ENCODE measurements at regions not wholly inside any gene's neighbourhood (a gene's known extent, or its start where the extent isn't known, plus 50 kb on each side); places are given as distances from the start of the nearest gene placed in this dataset.

GRCh38 chr10:52451817-52452216 lies 137.7 kb downstream of the DKK1 start:
- no peak overlapping the region for H3K4me3 ChIP-seq (ENCODE audit: low read depth, low read length)
- H3K27ac ChIP-seq (ENCODE audit: low read depth) = no peak overlapping the region
- no peaks in the 10 kb centered on the region for H3K36me3 ChIP-seq (ENCODE audit: insufficient read depth)
- no peaks in the 10 kb centered on the region for H3K4me1 ChIP-seq (ENCODE audit: insufficient read depth)
- DNase-seq (ENCODE audit: extremely low spot score) = no peak

GRCh38 chr10:52452600-52453493 lies 138.8 kb downstream of the DKK1 start:
- H3K27ac ChIP-seq (ENCODE audit: low read depth) = no peak overlapping the region
- WGBS = 63% methylated on average over 12 of the region's 12 CpGs
- no peak overlapping the region for H3K4me3 ChIP-seq (ENCODE audit: low read depth, low read length)
- H3K36me3 ChIP-seq (ENCODE audit: insufficient read depth) = no peaks in the 10 kb centered on the region
- no peak for DNase-seq (ENCODE audit: extremely low spot score)
- H3K4me1 ChIP-seq (ENCODE audit: insufficient read depth) = no peaks in the 10 kb centered on the region

- DNase-seq (ENCODE audit: extremely low spot score) = no peak
- Histone ChIP-seq H3K36me3 (ENCODE audit: insufficient read depth) (no peaks in the 10 kb centered on the region), H3K27ac (ENCODE audit: low read depth) (no peak overlapping the region), H3K4me3 (ENCODE audit: low read depth, low read length) (no peak overlapping the region), H3K4me1 (ENCODE audit: insufficient read depth) (no peaks in the 10 kb centered on the region)
- WGBS = 97% methylated on average over 1 of the region's 1 CpG
These were observed 139.4 kb downstream of the DKK1 start for GRCh38 chr10:52453501-52453900.

GRCh38 chr10:52454491-52454890 lies 140.4 kb downstream of the DKK1 start:
- WGBS = 68% methylated on average over 3 of the region's 3 CpGs
- DNase-seq (ENCODE audit: extremely low spot score) = no peak
- H3K36me3 ChIP-seq (ENCODE audit: insufficient read depth) = no peaks in the 10 kb centered on the region
- no peak overlapping the region for H3K4me3 ChIP-seq (ENCODE audit: low read depth, low read length)
- no peaks in the 10 kb centered on the region for H3K4me1 ChIP-seq (ENCODE audit: insufficient read depth)
- no peak overlapping the region for H3K27ac ChIP-seq (ENCODE audit: low read depth)

GRCh38 chr10:52455098-52455497 lies 141.0 kb downstream of the DKK1 start:
- Histone ChIP-seq H3K36me3 (ENCODE audit: insufficient read depth) (no peaks in the 10 kb centered on the region), H3K27ac (ENCODE audit: low read depth) (no peak overlapping the region), H3K4me1 (ENCODE audit: insufficient read depth) (no peaks in the 10 kb centered on the region), H3K4me3 (ENCODE audit: low read depth, low read length) (no peak overlapping the region)
- 66% methylated on average over 3 of the region's 3 CpGs for WGBS
- no peak for DNase-seq (ENCODE audit: extremely low spot score)

GRCh38 chr10:52459097-52459496 lies 145.0 kb downstream of the DKK1 start:
- Histone ChIP-seq H3K4me1 (ENCODE audit: insufficient read depth) (no peaks in the 10 kb centered on the region), H3K27ac (ENCODE audit: low read depth) (no peak overlapping the region), H3K36me3 (ENCODE audit: insufficient read depth) (no peaks in the 10 kb centered on the region), H3K4me3 (ENCODE audit: low read depth, low read length) (no peak overlapping the region)
- no peak for DNase-seq (ENCODE audit: extremely low spot score)

GRCh38 chr10:52463826-52464225 lies 149.7 kb downstream of the DKK1 start:
- DNase-seq (ENCODE audit: extremely low spot score) = no peak
- Histone ChIP-seq H3K27ac (ENCODE audit: low read depth) (no peak overlapping the region), H3K4me3 (ENCODE audit: low read depth, low read length) (no peak overlapping the region), H3K4me1 (ENCODE audit: insufficient read depth) (no peaks in the 10 kb centered on the region), H3K36me3 (ENCODE audit: insufficient read depth) (no peaks in the 10 kb centered on the region)
- 54% methylated on average over 1 of the region's 1 CpG for WGBS

GRCh38 chr10:52464368-52465124 lies 150.5 kb downstream of the DKK1 start:
- DNase-seq (ENCODE audit: extremely low spot score) = no peak
- 90% methylated on average over 9 of the region's 9 CpGs for WGBS
- no peak overlapping the region for H3K27ac ChIP-seq (ENCODE audit: low read depth)
- no peaks in the 10 kb centered on the region for H3K4me1 ChIP-seq (ENCODE audit: insufficient read depth)
- no peaks in the 10 kb centered on the region for H3K36me3 ChIP-seq (ENCODE audit: insufficient read depth)
- no peak overlapping the region for H3K4me3 ChIP-seq (ENCODE audit: low read depth, low read length)

- H3K4me3 ChIP-seq (ENCODE audit: low read depth, low read length) = no peak overlapping the region
- DNase-seq (ENCODE audit: extremely low spot score) = no peak
- H3K27ac ChIP-seq (ENCODE audit: low read depth) = no peak overlapping the region
- 62% methylated on average over 3 of the region's 3 CpGs for WGBS
- H3K4me1 ChIP-seq (ENCODE audit: insufficient read depth) = no peaks in the 10 kb centered on the region
- H3K36me3 ChIP-seq (ENCODE audit: insufficient read depth) = no peaks in the 10 kb centered on the region
These were observed 151.1 kb downstream of the DKK1 start for GRCh38 chr10:52465202-52465601.

GRCh38 chr10:52466464-52466863 lies 152.4 kb downstream of the DKK1 start:
- Histone ChIP-seq H3K4me3 (ENCODE audit: low read depth, low read length) (no peak overlapping the region), H3K36me3 (ENCODE audit: insufficient read depth) (no peaks in the 10 kb centered on the region), H3K4me1 (ENCODE audit: insufficient read depth) (no peaks in the 10 kb centered on the region), H3K27ac (ENCODE audit: low read depth) (no peak overlapping the region)
- WGBS = 58% methylated on average over 5 of the region's 5 CpGs
- no peak for DNase-seq (ENCODE audit: extremely low spot score)

- no peak for DNase-seq (ENCODE audit: extremely low spot score)
- 88% methylated on average over 1 of the region's 1 CpG for whole genome bisulfite sequencing
- no peaks in the 10 kb centered on the region for H3K4me1 ChIP-seq (ENCODE audit: insufficient read depth)
- H3K36me3 ChIP-seq (ENCODE audit: insufficient read depth) = no peaks in the 10 kb centered on the region
- H3K4me3 ChIP-seq (ENCODE audit: low read depth, low read length) = no peak overlapping the region
- H3K27ac ChIP-seq (ENCODE audit: low read depth) = no peak overlapping the region
These were observed 156.1 kb downstream of the DKK1 start for GRCh38 chr10:52469970-52470705.

- H3K36me3 ChIP-seq (ENCODE audit: insufficient read depth) = no peaks in the 10 kb centered on the region
- H3K27ac ChIP-seq (ENCODE audit: low read depth) = no peak overlapping the region
- DNase-seq (ENCODE audit: extremely low spot score) = no peak
- H3K4me1 ChIP-seq (ENCODE audit: insufficient read depth) = no peaks in the 10 kb centered on the region
- 82% methylated on average over 5 of the region's 5 CpGs for WGBS
- no peak overlapping the region for H3K4me3 ChIP-seq (ENCODE audit: low read depth, low read length)
These were observed 158.5 kb downstream of the DKK1 start for GRCh38 chr10:52472406-52473146.

- Histone ChIP-seq H3K4me3 (ENCODE audit: low read depth, low read length) (no peak overlapping the region), H3K4me1 (ENCODE audit: insufficient read depth) (no peaks in the 10 kb centered on the region), H3K36me3 (ENCODE audit: insufficient read depth) (no peaks in the 10 kb centered on the region), H3K27ac (ENCODE audit: low read depth) (no peak overlapping the region)
- no peak for DNase-seq (ENCODE audit: extremely low spot score)
- 89% methylated on average over 2 of the region's 2 CpGs for WGBS
These were observed 160.2 kb downstream of the DKK1 start for GRCh38 chr10:52474265-52474664.

All from urinary bladder (tissue), 3 donors.